ENCODE measurements at regions not wholly inside any gene's neighbourhood (a gene's known extent, or its start where the extent isn't known, plus 50 kb on each side); places are given as distances from the start of the nearest gene placed in this dataset.

DNA sequence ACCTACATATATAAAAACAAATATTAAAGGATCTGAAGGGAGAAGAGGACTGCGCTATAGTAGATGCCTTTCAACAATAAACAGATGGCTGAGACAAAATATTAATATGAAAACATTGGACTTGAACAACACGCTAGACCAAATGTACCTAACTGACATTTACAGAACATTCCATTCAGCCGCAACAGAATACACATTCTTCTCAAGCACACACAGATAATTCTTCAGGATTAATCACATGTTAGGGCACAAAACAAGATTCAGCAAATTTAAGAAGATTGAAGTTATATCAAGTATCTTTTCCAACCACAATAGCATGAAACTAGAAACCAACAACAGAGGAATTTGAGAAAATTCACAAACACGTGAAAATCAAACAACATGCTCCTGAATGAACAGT lies 741.4 kb downstream of the ADGRL2 start:
- TF ChIP-seq, protein P1, sequence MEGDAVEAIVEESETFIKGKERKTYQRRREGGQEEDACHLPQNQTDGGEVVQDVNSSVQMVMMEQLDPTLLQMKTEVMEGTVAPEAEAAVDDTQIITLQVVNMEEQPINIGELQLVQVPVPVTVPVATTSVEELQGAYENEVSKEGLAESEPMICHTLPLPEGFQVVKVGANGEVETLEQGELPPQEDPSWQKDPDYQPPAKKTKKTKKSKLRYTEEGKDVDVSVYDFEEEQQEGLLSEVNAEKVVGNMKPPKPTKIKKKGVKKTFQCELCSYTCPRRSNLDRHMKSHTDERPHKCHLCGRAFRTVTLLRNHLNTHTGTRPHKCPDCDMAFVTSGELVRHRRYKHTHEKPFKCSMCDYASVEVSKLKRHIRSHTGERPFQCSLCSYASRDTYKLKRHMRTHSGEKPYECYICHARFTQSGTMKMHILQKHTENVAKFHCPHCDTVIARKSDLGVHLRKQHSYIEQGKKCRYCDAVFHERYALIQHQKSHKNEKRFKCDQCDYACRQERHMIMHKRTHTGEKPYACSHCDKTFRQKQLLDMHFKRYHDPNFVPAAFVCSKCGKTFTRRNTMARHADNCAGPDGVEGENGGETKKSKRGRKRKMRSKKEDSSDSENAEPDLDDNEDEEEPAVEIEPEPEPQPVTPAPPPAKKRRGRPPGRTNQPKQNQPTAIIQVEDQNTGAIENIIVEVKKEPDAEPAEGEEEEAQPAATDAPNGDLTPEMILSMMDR (IDR thresholded peaks at IDR 0.05 in 4 of 5, conservative IDR thresholded peaks at IDR 0.05 in 1 of 5) = no peak
- no peak for TF ChIP-seq POLR2A (IDR thresholded peaks at IDR 0.05)

All from gastrocnemius medialis (tissue), 4 donors.